ENCODE measurements at regions not wholly inside any gene's neighbourhood (a gene's known extent, or its start where the extent isn't known, plus 50 kb on each side); places are given as distances from the start of the nearest gene placed in this dataset.
"Not testable (repeated sequence)": the region's sequence is repeated elsewhere in the genome, so short reads cannot be mapped to it uniquely, and the experiment has no call there.

- no peaks in the 10 kb centered on the region for H3K36me3 Mint-ChIP-seq (ENCODE audit: low read depth)
- H3K4me1 Mint-ChIP-seq = no peaks in the 10 kb centered on the region
- DNase-seq = no peak
- intact Hi-C loops (cut with micrococcal nuclease) = no loop called here
- H3K27me3 Mint-ChIP-seq = no peaks in the 10 kb centered on the region
- peaks cover 3% of the 10 kb centered on the region for H3K9me3 Mint-ChIP-seq
- no peak overlapping the region for H3K4me3 Mint-ChIP-seq
- H3K27ac Mint-ChIP-seq = no peak overlapping the region
These were observed 154.3 kb downstream of the RMST start for GRCh38 chr12:97616946-97617345.

- no peaks in the 10 kb centered on the region for H3K9me3 Mint-ChIP-seq
- intact Hi-C loops (cut with micrococcal nuclease) = no loop called here
- no peaks in the 10 kb centered on the region for H3K4me1 Mint-ChIP-seq
- no peak overlapping the region for H3K4me3 Mint-ChIP-seq
- no peak for DNase-seq
- no peaks in the 10 kb centered on the region for H3K27me3 Mint-ChIP-seq
- H3K27ac Mint-ChIP-seq = no peak overlapping the region
- no peaks in the 10 kb centered on the region for H3K36me3 Mint-ChIP-seq (ENCODE audit: low read depth)
These were observed 166.4 kb downstream of the RMST start for GRCh38 chr12:97628962-97629361.

GRCh38 chr12:97629382-97629781, 166.8 kb downstream of the RMST start:
- no peaks in the 10 kb centered on the region for H3K27me3 Mint-ChIP-seq
- H3K4me1 Mint-ChIP-seq = no peaks in the 10 kb centered on the region
- no peak for DNase-seq
- no peaks in the 10 kb centered on the region for H3K36me3 Mint-ChIP-seq (ENCODE audit: low read depth)
- H3K9me3 Mint-ChIP-seq = no peaks in the 10 kb centered on the region
- H3K27ac Mint-ChIP-seq = no peak overlapping the region
- intact Hi-C loops (cut with micrococcal nuclease) = no loop called here
- H3K4me3 Mint-ChIP-seq = no peak overlapping the region

GRCh38 chr12:97630356-97630755, 167.8 kb downstream of the RMST start:
- H3K4me1 Mint-ChIP-seq = no peaks in the 10 kb centered on the region
- intact Hi-C loops (cut with micrococcal nuclease) = no loop called here
- no peak overlapping the region for H3K4me3 Mint-ChIP-seq
- H3K27ac Mint-ChIP-seq = no peak overlapping the region
- H3K9me3 Mint-ChIP-seq = no peaks in the 10 kb centered on the region
- no peaks in the 10 kb centered on the region for H3K36me3 Mint-ChIP-seq (ENCODE audit: low read depth)
- no peak for DNase-seq
- H3K27me3 Mint-ChIP-seq = no peaks in the 10 kb centered on the region

DNA sequence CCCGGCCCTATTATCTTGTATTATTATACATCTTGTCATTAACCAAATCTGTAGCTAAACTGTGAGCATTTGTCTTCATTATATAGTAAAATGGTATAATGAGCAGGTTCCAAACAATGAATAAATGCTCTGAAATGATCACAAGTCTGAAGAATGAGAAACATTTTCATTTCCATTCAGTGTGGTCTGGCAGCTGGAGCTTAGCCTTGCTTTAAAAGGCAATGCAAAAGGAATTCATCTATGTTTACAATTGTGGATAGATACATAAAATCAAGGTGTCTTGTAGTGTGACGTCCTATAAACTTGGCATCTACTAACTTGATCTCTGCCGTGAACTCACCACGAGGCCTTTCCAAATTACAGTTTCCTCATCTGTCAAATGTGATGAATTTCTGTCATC, 168.3 kb downstream of the RMST start:
- Mint-ChIP-seq H3K27ac (no peak overlapping the region), H3K4me1 (no peaks in the 10 kb centered on the region), H3K9me3 (no peaks in the 10 kb centered on the region), H3K36me3 (ENCODE audit: low read depth) (no peaks in the 10 kb centered on the region), H3K27me3 (no peaks in the 10 kb centered on the region), H3K4me3 (no peak overlapping the region)
- DNase-seq = no peak
- intact Hi-C loops (cut with micrococcal nuclease) = no loop called here

- Mint-ChIP-seq H3K4me1 (no peaks in the 10 kb centered on the region), H3K4me3 (no peak overlapping the region), H3K27ac (no peak overlapping the region), H3K36me3 (ENCODE audit: low read depth) (no peaks in the 10 kb centered on the region), H3K9me3 (no peaks in the 10 kb centered on the region), H3K27me3 (no peaks in the 10 kb centered on the region)
- intact Hi-C loops (cut with micrococcal nuclease) = no loop called here
- no peak for DNase-seq
These were observed 175.2 kb downstream of the RMST start for GRCh38 chr12:97637770-97638169.

- no peak overlapping the region for H3K4me3 Mint-ChIP-seq
These were observed 176.1 kb downstream of the RMST start for GRCh38 chr12:97638739-97639138.

DNA sequence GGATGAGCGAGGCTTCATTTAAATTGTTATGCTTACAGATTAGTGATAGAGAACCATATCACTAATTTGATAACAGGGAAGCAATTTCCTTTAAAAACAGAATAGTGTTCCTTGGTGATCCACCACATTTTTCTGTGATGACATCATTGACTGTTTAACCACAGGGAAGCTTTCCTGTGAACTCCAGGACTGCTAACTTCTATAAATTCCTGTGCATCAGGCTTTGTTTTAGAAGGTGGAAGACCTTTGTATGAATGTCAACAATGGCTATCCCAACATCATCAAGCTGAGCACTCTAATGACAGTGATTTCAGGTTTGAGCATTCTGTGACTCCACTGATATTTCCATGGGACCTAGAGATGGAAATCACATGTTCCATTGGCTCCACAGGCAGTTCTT, 177.1 kb downstream of the RMST start:
- Mint-ChIP-seq H3K27ac (no peak overlapping the region), H3K4me1 (no peaks in the 10 kb centered on the region), H3K36me3 (ENCODE audit: low read depth) (no peaks in the 10 kb centered on the region), H3K9me3 (no peaks in the 10 kb centered on the region), H3K4me3 (no peak overlapping the region), H3K27me3 (no peaks in the 10 kb centered on the region)
- intact Hi-C loops (cut with micrococcal nuclease) = no loop called here
- DNase-seq = no peak

More at GRCh38 chr12:97638739-97639138, 176.1 kb downstream of the RMST start:
- H3K27ac Mint-ChIP-seq = no peak overlapping the region
- H3K27me3 Mint-ChIP-seq = no peaks in the 10 kb centered on the region
- H3K36me3 Mint-ChIP-seq (ENCODE audit: low read depth) = no peaks in the 10 kb centered on the region
- no peaks in the 10 kb centered on the region for H3K4me1 Mint-ChIP-seq
- no peak for DNase-seq
- H3K9me3 Mint-ChIP-seq = no peaks in the 10 kb centered on the region
- intact Hi-C loops (cut with micrococcal nuclease) = no loop called here

- Mint-ChIP-seq H3K27me3 (no peaks in the 10 kb centered on the region), H3K4me1 (no peaks in the 10 kb centered on the region), H3K4me3 (no peak overlapping the region), H3K36me3 (ENCODE audit: low read depth) (no peaks in the 10 kb centered on the region), H3K9me3 (no peaks in the 10 kb centered on the region), H3K27ac (no peak overlapping the region)
- intact Hi-C loops (cut with micrococcal nuclease) = no loop called here
- no peak for DNase-seq
These were observed 178.2 kb downstream of the RMST start for GRCh38 chr12:97640826-97641225.

DNA sequence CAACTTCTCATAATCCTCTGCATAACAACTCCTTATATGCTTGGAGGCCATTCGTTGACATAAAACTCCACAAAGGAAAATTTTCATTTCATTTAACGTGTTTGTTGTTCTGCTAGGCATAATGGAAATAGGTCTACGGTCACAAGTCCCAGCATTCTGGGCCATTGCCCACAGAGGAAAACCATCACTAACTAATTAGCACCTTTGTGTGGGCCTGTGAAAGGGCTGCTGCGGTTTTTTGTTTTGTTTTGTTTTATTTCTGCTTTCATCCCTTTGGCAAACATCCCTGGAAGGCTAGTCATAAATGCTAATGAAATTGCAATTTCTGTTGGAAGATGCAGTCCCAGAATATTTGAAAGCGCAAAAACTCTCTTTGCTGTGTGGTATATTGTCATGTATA, 180.3 kb downstream of the RMST start:
- H3K4me3 Mint-ChIP-seq = no peak overlapping the region
- H3K36me3 Mint-ChIP-seq (ENCODE audit: low read depth) = no peaks in the 10 kb centered on the region
- intact Hi-C loops (cut with micrococcal nuclease) = no loop called here
- H3K27me3 Mint-ChIP-seq = no peaks in the 10 kb centered on the region
- H3K9me3 Mint-ChIP-seq = no peaks in the 10 kb centered on the region
- H3K27ac Mint-ChIP-seq = no peak overlapping the region
- no peaks in the 10 kb centered on the region for H3K4me1 Mint-ChIP-seq
- DNase-seq = no peak

DNA sequence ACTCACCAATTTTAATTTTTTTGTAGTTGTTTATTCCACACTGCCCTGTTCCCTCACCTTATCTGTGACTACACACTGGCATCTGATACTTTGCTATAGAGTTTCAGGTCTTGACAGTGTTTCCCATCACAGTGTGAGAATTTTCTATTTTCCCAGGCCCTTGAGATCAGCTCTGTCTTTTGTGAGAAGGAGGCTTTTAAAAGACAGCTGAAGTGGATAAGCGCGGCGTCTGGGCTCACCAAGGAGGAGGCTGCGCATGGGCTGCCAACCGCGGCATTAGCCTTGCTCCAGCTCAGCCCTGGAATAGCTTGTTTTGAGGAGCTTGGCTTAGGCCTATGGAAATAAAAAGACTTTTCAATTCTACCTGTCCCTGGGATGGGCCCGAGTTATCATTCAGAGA, 181.3 kb downstream of the RMST start:
- Mint-ChIP-seq H3K4me1 (no peaks in the 10 kb centered on the region), H3K27me3 (no peaks in the 10 kb centered on the region), H3K4me3 (no peak overlapping the region), H3K9me3 (no peaks in the 10 kb centered on the region), H3K36me3 (ENCODE audit: low read depth) (no peaks in the 10 kb centered on the region), H3K27ac (no peak overlapping the region)
- intact Hi-C loops (cut with micrococcal nuclease) = no loop called here
- DNase-seq = no peak

GRCh38 chr12:97645726-97646125, 183.1 kb downstream of the RMST start:
- H3K27ac Mint-ChIP-seq = no peak overlapping the region
- H3K27me3 Mint-ChIP-seq = no peaks in the 10 kb centered on the region
- H3K36me3 Mint-ChIP-seq (ENCODE audit: low read depth) = no peaks in the 10 kb centered on the region
- H3K4me3 Mint-ChIP-seq = no peak overlapping the region
- intact Hi-C loops (cut with micrococcal nuclease) = no loop called here
- H3K9me3 Mint-ChIP-seq = no peaks in the 10 kb centered on the region
- DNase-seq = no peak
- no peaks in the 10 kb centered on the region for H3K4me1 Mint-ChIP-seq

DNA sequence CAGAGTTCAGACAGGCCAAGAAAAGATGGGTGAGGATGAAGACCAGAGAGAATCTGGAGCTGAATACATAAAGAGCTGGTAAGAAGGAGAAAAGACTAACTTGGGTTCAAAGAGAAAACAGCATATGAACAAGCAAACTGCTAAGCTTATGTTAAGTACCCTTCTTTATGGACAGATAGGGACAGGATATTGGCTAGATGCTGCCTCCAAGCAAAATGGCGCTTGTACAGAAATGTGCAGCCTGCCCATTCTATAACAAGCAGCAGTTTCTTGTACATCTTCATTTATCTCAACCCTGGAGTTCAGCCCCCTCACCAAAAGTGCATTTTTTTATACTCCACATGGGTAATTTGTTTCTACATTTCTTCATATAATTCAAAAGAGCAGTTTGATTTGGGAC, 184.5 kb downstream of the RMST start:
- Mint-ChIP-seq H3K27me3 (no peaks in the 10 kb centered on the region), H3K9me3 (no peaks in the 10 kb centered on the region), H3K27ac (no peak overlapping the region)

GRCh38 chr12:97650242-97650641, 187.6 kb downstream of the RMST start:
- Mint-ChIP-seq H3K4me1 (no peaks in the 10 kb centered on the region), H3K4me3 (no peak overlapping the region), H3K36me3 (ENCODE audit: low read depth) (no peaks in the 10 kb centered on the region), H3K9me3 (no peaks in the 10 kb centered on the region), H3K27ac (no peak overlapping the region), H3K27me3 (no peaks in the 10 kb centered on the region)
- DNase-seq = no peak
- intact Hi-C loops (cut with micrococcal nuclease) = no loop called here

More for the DNA sequence above, 184.5 kb downstream of the RMST start:
- DNase-seq = no peak
- Mint-ChIP-seq H3K36me3 (ENCODE audit: low read depth) (no peaks in the 10 kb centered on the region), H3K4me1 (no peaks in the 10 kb centered on the region), H3K4me3 (no peak overlapping the region)
- intact Hi-C loops (cut with micrococcal nuclease) = no loop called here

GRCh38 chr12:97656548-97656947, 193.9 kb downstream of the RMST start:
- H3K9me3 Mint-ChIP-seq; DNase-seq; H3K4me1 Mint-ChIP-seq; H3K27me3 Mint-ChIP-seq; H3K27ac Mint-ChIP-seq; H3K4me3 Mint-ChIP-seq; H3K36me3 Mint-ChIP-seq (ENCODE audit: low read depth); intact Hi-C loops (cut with micrococcal nuclease): not testable (repeated sequence)

Measured in activated CD4-positive, alpha-beta T cell treated with anti-CD3 and anti-CD28 coated beads, Interleukin-2, amount 10 ng/mL, durations not matched to agents 24 days and 14 days (primary cell).